ENCODE measurements at regions not wholly inside any gene's neighbourhood (a gene's known extent, or its start where the extent isn't known, plus 50 kb on each side); places are given as distances from the start of the nearest gene placed in this dataset.

GRCh38 chr5:52448111-52448510 is 339.6 kb upstream of the ITGA1 start:
- TF ChIP-seq SP1 (IDR thresholded peaks at IDR 0.05; ENCODE audit: low read depth, low read length) (no peak), CTCF (IDR thresholded peaks at IDR 0.05 in 2 of 3, conservative IDR thresholded peaks at IDR 0.05 in 1 of 3; ENCODE audit: control insufficient read depth in 2 of 3, extremely low read depth in 1 of 3, insufficient read depth in 1 of 3, low read depth in 3 of 3, low read length in 3 of 3) (no peak), REST (IDR thresholded peaks at IDR 0.05; ENCODE audit: low read depth, low read length) (no peak), POLR2A (IDR thresholded peaks at IDR 0.05; ENCODE audit: low read depth, low read length) (no peak), RELA (IDR thresholded peaks at IDR 0.05; ENCODE audit: borderline replicate concordance, partially characterized antibody) (no peak)
